ENCODE measurements at regions not wholly inside any gene's neighbourhood (a gene's known extent, or its start where the extent isn't known, plus 50 kb on each side); places are given as distances from the start of the nearest gene placed in this dataset.

DNA sequence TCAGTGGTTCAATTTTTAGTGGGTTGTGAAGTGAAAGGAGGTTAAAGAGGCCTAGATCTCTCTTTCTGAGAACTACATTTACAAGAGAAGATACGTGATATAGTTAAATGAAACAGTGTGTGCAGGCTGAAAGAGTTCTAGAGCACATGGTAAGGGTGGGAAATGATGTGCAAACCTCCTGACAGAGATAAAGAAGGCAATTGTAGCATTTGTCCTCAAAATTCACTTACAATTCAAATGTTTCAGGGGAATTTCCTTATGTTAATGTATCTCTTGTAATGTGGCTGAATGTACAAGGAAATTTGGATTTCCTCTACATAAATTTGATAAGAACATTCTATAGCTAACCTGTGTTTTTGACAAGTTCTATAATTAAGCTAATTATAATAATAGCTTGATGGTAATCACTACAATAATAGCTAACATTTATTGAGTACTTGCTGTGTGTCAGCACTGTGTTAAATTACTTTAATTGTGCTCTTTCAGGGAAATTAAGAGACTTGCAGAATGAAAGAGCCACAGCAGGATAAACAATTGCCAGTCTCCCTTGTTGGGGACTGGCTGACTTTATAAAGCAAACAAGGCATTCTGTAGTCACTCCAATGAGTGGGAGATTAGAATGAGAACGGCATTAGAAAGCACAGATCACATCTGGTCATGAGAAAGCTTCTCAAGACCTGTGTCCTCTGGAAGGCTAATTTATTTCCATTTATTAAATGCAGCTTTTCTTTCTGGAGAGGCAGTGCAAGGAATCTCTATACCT lies 139.7 kb upstream of the TMEM72 start:
- H3K4me3 ChIP-seq (replicated peaks; ENCODE audit: low read depth, low read length): no peak overlapping the region
- no peak for DNase-seq (ENCODE audit: extremely low read depth, low read depth)
- TF ChIP-seq, protein P1, sequence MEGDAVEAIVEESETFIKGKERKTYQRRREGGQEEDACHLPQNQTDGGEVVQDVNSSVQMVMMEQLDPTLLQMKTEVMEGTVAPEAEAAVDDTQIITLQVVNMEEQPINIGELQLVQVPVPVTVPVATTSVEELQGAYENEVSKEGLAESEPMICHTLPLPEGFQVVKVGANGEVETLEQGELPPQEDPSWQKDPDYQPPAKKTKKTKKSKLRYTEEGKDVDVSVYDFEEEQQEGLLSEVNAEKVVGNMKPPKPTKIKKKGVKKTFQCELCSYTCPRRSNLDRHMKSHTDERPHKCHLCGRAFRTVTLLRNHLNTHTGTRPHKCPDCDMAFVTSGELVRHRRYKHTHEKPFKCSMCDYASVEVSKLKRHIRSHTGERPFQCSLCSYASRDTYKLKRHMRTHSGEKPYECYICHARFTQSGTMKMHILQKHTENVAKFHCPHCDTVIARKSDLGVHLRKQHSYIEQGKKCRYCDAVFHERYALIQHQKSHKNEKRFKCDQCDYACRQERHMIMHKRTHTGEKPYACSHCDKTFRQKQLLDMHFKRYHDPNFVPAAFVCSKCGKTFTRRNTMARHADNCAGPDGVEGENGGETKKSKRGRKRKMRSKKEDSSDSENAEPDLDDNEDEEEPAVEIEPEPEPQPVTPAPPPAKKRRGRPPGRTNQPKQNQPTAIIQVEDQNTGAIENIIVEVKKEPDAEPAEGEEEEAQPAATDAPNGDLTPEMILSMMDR (IDR thresholded peaks at IDR 0.05; ENCODE audit: low read depth, low read length, missing control alignments): no peak

DNA sequence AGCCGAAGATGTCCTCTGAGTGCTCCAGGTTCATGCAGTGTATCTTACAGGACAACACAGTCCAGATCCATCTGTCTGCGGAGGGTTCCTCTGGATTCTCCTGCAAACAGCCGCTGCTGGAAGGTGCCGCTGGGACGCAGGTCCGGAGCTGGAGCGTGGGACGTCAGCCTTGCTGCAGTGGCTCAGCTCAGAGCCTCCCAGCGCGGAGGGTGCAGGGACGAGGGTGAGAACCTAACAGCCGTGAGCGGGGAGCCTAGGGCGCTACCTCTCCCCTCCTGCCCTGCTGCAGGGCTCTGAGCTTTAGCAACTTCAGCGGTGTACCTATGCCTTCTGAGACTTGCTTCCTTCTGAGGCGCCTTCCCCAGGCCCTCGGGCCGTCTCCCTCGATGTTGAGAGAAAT lies 137.6 kb upstream of the TMEM72 start:
- TF ChIP-seq, protein P1 (IDR thresholded peaks at IDR 0.05; ENCODE audit: low read depth, low read length, missing control alignments): no peak
- H3K4me3 ChIP-seq (replicated peaks; ENCODE audit: low read depth, low read length): no peak overlapping the region
- DNase-seq (ENCODE audit: extremely low read depth, low read depth): no peak

GRCh38 chr10:44774676-44775401 lies 136.3 kb upstream of the TMEM72 start:
- H3K4me3 ChIP-seq (replicated peaks; ENCODE audit: low read depth, low read length): no peak overlapping the region
- no peak for DNase-seq (ENCODE audit: extremely low read depth, low read depth)
- TF ChIP-seq, protein P1 (IDR thresholded peaks at IDR 0.05; ENCODE audit: low read depth, low read length, missing control alignments): no peak

DNA sequence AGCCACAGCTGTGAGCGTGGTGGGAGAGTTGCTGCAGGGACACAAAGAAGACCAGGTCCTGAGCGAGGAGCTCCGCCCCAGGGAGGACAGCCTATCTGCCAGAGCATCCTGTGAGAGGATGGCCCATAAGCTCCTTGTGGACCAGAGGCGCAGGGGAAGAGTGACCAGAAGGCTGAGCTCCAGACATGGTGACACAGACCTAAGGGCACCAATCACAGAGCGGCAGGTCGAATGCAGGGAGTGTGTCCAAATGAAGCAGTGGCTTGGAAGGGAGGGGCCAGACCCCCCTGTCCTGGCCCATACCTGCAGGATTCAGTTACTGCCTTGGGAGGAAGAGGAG lies 135.8 kb upstream of the TMEM72 start:
- H3K4me3 ChIP-seq (replicated peaks; ENCODE audit: low read depth, low read length): no peak overlapping the region
- DNase-seq (ENCODE audit: extremely low read depth, low read depth): no peak
- TF ChIP-seq, protein P1 (IDR thresholded peaks at IDR 0.05; ENCODE audit: low read depth, low read length, missing control alignments): no peak

- TF ChIP-seq, protein P1 (IDR thresholded peaks at IDR 0.05; ENCODE audit: low read depth, low read length, missing control alignments): no peak
- no peak for DNase-seq (ENCODE audit: extremely low read depth, low read depth)
- H3K4me3 ChIP-seq (replicated peaks; ENCODE audit: low read depth, low read length): no peak overlapping the region
Measured at GRCh38 chr10:44776181-44776580, 135.0 kb upstream of the TMEM72 start.

DNA sequence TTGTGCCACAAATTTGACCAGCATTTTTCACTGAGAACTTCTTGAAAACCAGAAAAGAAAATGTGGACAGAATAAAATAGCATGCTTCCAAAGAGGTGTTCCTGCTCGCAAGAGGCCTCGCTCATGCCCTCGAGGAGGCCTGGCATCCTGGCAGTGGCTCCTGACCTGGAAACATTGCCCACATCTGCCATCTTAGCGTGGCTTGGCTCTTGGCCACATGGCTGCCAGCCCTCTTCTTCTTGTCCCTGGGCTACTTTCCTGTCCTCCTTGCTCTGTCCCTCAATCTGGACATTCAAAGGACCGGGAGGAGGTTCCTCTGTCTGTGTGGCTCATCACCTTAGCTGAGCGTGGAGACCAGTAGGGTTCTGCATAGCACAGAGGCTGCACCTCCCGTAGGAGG lies 131.6 kb upstream of the TMEM72 start:
- no peak overlapping the region for H3K4me3 ChIP-seq (replicated peaks; ENCODE audit: low read depth, low read length)
- DNase-seq (ENCODE audit: extremely low read depth, low read depth): no peak
- TF ChIP-seq, protein P1 (IDR thresholded peaks at IDR 0.05; ENCODE audit: low read depth, low read length, missing control alignments): no peak
